ENCODE measurements at regions not wholly inside any gene's neighbourhood (a gene's known extent, or its start where the extent isn't known, plus 50 kb on each side); places are given as distances from the start of the nearest gene placed in this dataset.

- TF ChIP-seq CTCF (IDR thresholded peaks at IDR 0.05) (no peak), POLR2A (IDR thresholded peaks at IDR 0.05) (no peak)
Measured at GRCh38 chr7:18081617-18082016, 54.0 kb upstream of the PRPS1L1 start.
